ENCODE measurements at regions not wholly inside any gene's neighbourhood (a gene's known extent, or its start where the extent isn't known, plus 50 kb on each side); places are given as distances from the start of the nearest gene placed in this dataset.

DNA sequence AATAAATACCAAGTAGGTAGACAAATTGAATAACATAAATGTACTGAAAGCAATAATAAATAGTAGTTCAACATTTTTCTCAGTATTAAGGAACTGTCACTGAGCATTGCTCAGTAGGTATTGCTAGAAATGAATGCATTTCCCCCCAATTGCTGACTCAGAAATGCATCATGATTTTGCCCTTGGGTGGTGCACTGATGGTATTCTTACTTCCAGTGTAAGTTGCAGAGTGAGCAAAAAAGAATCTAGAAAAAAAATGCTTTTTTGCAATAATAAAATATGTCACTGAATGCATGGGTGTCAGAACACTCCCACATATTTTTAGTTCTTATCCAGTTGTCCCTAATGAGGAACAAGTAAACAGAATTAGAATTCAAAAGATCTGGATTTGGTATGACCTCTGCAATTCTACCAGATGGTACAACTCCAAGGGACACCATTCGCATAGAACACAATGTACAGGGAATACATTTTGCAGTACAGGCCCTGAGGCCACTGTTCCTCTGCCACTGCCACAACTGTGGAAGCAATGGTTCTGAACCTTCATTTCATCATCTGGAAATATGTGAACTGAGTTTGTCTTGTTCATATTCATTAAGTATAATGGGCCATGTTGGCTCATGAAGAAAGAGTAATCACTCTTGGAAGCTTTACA lies 78.0 kb downstream of the ATP6V1G3 start:
- H3K9me3 ChIP-seq (ENCODE audit: control insufficient read depth, low read length): no peaks in the 10 kb centered on the region
- Mint-ChIP-seq H3K4me3 (no peak overlapping the region), H3K4me1 (peaks cover 6% of the 10 kb centered on the region), H3K36me3 (ENCODE audit: low read depth) (no peaks in the 10 kb centered on the region), H3K27ac (no peak overlapping the region), H3K9me3 (no peaks in the 10 kb centered on the region), H3K27me3 (ENCODE audit: insufficient read depth) (no peaks in the 10 kb centered on the region)
- no peak overlapping the region for H3K9ac ChIP-seq (ENCODE audit: extremely low read depth, low read length, poor library complexity, severe bottlenecking)
- H3K36me3 ChIP-seq (ENCODE audit: control insufficient read depth, insufficient read depth, low read length): no peaks in the 10 kb centered on the region
- H3K27ac ChIP-seq (ENCODE audit: low read depth, low read length): no peak overlapping the region
- no peak overlapping the region for H3K4me3 ChIP-seq (ENCODE audit: low read length)
- DNase-seq: no peak
- 92 to 100% methylated on average over 1 of the region's 1 CpG for WGBS, 2 experiments (ENCODE audit: insufficient coverage in 1 of 2, insufficient read length in 1 of 2)
- no peaks in the 10 kb centered on the region for H3K4me1 ChIP-seq (ENCODE audit: control insufficient read depth, insufficient read depth, low read length)
- TF ChIP-seq, protein P1, sequence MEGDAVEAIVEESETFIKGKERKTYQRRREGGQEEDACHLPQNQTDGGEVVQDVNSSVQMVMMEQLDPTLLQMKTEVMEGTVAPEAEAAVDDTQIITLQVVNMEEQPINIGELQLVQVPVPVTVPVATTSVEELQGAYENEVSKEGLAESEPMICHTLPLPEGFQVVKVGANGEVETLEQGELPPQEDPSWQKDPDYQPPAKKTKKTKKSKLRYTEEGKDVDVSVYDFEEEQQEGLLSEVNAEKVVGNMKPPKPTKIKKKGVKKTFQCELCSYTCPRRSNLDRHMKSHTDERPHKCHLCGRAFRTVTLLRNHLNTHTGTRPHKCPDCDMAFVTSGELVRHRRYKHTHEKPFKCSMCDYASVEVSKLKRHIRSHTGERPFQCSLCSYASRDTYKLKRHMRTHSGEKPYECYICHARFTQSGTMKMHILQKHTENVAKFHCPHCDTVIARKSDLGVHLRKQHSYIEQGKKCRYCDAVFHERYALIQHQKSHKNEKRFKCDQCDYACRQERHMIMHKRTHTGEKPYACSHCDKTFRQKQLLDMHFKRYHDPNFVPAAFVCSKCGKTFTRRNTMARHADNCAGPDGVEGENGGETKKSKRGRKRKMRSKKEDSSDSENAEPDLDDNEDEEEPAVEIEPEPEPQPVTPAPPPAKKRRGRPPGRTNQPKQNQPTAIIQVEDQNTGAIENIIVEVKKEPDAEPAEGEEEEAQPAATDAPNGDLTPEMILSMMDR (conservative IDR thresholded peaks at IDR 0.05): no peak
- H3K27me3 ChIP-seq (ENCODE audit: control insufficient read depth, insufficient read depth, low read length, poor library complexity, severe bottlenecking): no peaks in the 10 kb centered on the region

DNA sequence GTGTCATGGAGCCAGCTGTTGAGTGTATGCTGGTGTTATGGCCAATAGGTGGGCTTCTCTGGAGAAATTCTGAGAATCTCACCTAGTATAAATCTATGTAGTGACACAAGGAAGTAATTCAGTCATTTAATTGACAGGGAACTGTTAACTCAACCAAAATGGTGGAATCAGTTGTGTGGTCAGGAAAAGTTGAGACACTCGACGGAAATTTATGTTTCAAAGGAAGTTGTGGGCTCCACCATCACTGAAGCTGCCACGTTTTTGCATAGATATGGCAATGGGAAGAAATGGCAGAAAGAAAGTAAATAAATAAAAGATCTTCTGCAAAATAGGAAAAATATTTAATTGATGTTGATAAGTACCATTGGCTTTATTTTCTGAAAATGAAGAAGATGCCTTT lies 84.5 kb downstream of the ATP6V1G3 start:
- Histone ChIP-seq H3K9ac (ENCODE audit: extremely low read depth, low read length, poor library complexity, severe bottlenecking) (no peak overlapping the region), H3K4me3 (ENCODE audit: low read length) (no peak overlapping the region), H3K27me3 (ENCODE audit: control insufficient read depth, insufficient read depth, low read length, poor library complexity, severe bottlenecking) (no peaks in the 10 kb centered on the region), H3K9me3 (ENCODE audit: control insufficient read depth, low read length) (no peaks in the 10 kb centered on the region), H3K27ac (ENCODE audit: low read depth, low read length) (no peak overlapping the region), H3K4me1 (ENCODE audit: control insufficient read depth, insufficient read depth, low read length) (no peaks in the 10 kb centered on the region), H3K36me3 (ENCODE audit: control insufficient read depth, insufficient read depth, low read length) (no peaks in the 10 kb centered on the region)
- Mint-ChIP-seq H3K9me3 (peaks cover 2% of the 10 kb centered on the region), H3K27me3 (ENCODE audit: insufficient read depth) (no peaks in the 10 kb centered on the region), H3K4me3 (no peak overlapping the region), H3K27ac (no peak overlapping the region), H3K4me1 (no peaks in the 10 kb centered on the region), H3K36me3 (ENCODE audit: low read depth) (no peaks in the 10 kb centered on the region)
- TF ChIP-seq, protein P1 (conservative IDR thresholded peaks at IDR 0.05): no peak
- 89 to 92% methylated on average over 3 of the region's 3 CpGs for WGBS, 2 experiments (ENCODE audit: insufficient coverage in 1 of 2, insufficient read length in 1 of 2)
- no peak for DNase-seq

DNA sequence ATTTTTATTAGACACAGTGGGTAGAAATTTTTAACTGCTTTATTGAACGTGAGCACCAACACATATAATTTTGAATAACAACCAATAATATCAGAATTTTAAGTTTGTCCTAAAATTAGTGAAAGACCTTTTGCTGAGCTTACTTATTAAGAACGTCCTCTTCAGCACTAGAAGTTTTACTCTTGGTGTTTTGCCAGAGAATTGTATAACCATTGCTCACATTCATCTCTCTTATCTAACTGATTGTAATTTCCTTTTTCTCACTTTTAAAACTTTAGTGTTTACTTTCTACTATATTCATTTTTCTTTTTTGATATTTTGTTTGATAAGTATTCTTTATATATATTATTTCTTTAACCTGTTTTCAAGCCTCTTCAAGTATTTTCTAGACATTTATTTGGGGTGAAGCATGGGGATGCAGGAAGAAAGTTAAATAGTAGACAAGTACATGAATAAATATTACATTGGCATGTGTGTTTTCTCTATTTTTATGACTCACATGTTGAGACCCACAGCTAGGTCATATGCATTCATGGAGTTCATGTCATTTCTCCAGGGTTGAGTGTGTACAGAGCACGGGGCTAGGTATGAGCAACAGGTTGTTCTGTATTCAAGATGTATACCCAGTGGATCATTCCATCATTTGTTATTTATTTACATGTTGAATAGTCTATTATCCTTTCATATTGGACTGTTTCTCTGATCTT lies 90.6 kb downstream of the ATP6V1G3 start:
- WGBS, 2 experiments (ENCODE audit: insufficient coverage in 1 of 2, insufficient read length in 1 of 2): 88 to 92% methylated on average over 2 to 3 of the region's 3 CpGs
- no peak overlapping the region for H3K27ac ChIP-seq (ENCODE audit: low read depth, low read length)
- no peaks in the 10 kb centered on the region for H3K36me3 ChIP-seq (ENCODE audit: control insufficient read depth, insufficient read depth, low read length)
- H3K9ac ChIP-seq (ENCODE audit: extremely low read depth, low read length, poor library complexity, severe bottlenecking): no peak overlapping the region
- DNase-seq: no peak
- H3K9me3 ChIP-seq (ENCODE audit: control insufficient read depth, low read length): no peaks in the 10 kb centered on the region
- Mint-ChIP-seq H3K9me3 (peaks cover 2% of the 10 kb centered on the region), H3K27ac (no peak overlapping the region), H3K4me3 (no peak overlapping the region), H3K4me1 (no peaks in the 10 kb centered on the region), H3K27me3 (ENCODE audit: insufficient read depth) (no peaks in the 10 kb centered on the region), H3K36me3 (ENCODE audit: low read depth) (no peaks in the 10 kb centered on the region)
- H3K4me3 ChIP-seq (ENCODE audit: low read length): no peak overlapping the region
- H3K27me3 ChIP-seq (ENCODE audit: control insufficient read depth, insufficient read depth, low read length, poor library complexity, severe bottlenecking): no peaks in the 10 kb centered on the region
- no peaks in the 10 kb centered on the region for H3K4me1 ChIP-seq (ENCODE audit: control insufficient read depth, insufficient read depth, low read length)
- TF ChIP-seq, protein P1 (conservative IDR thresholded peaks at IDR 0.05): no peak
